ENCODE measurements at regions not wholly inside any gene's neighbourhood (a gene's known extent, or its start where the extent isn't known, plus 50 kb on each side); places are given as distances from the start of the nearest gene placed in this dataset.
"Not testable (repeated sequence)": the region's sequence is repeated elsewhere in the genome, so short reads cannot be mapped to it uniquely, and the experiment has no call there.

DNA sequence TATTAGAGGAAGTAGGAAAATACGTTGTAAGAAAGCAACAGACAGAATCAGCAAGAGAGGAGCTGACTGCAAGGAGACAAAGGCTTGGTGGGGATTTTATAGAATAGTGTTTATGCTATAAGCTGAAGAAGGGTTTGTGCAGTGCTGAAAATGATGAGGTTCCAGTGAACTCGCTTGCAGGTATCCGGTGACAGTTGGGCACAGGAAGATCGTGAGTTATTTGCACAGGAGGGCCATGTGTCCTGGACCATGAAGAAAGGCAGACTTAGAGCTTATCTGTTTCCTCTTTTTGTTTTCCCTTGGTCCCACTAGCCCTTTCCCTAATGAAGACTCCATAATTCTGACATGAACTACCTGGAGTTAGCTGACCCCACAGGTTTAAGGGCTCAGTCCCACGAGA, 61.4 kb downstream of the NXNL2 start:
- no peak for FAIRE-seq
- DNase-seq (ENCODE audit: insufficient read length, low spot score) = no peak

DNA sequence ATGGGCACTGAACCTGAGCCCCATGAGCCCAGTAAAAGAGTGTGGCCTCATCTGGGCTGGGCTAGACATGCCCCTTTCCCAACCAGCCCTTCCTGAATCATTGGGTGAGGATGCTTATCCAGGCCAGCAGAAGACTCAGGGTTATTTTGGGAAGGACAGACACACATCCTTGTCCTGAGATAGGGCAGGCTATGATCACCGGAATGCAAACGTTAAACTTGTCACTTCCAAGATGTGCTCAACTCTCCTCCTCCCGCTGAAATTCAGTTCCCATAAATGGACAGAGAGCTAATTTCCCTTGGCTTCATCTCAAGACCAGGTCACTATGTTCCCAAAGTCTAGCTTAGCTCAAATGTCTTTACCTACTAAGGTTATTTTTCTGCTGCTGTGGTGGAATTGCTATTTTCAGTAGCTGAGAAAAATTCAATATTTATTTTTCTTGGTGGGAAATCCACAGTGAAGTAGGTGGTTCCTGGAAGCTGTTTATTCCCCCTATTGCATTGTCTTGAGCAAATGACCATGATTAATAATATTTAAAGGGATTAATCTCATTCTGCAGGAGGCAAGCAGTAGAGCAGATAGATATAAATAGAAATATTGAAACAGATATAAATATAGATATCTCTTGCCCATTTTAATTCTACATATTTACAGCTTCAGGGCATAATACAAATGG, 70.0 kb downstream of the NXNL2 start:
- no peak for FAIRE-seq
- DNase-seq (ENCODE audit: insufficient read length, low spot score) = no peak

GRCh38 chr9:88605512-88606362, 70.8 kb downstream of the NXNL2 start:
- no peak for DNase-seq (ENCODE audit: insufficient read length, low spot score)
- no peak for FAIRE-seq

DNA sequence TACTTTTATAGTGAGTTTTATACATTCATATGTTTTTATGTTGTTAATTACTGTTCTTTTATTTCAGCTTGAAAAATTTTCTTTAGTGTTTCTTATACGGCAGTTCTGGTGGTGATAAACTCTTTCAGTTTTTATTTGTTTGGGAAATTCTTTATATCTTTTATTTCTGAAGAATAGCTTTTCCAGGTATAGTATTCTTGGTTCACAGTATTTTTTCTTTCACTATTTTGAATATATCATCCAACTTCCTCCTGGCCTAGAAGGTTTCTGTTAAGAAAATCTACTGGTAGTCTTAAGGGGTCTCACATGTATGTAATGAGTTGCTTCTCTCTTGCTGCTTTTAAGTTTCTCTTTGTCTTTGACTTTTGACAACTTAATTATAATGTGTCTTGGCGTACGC, 79.4 kb downstream of the NXNL2 start:
- FAIRE-seq = no peak
- DNase-seq (ENCODE audit: insufficient read length, low spot score) = no peak

- FAIRE-seq (no peak), DNase-seq (ENCODE audit: insufficient read length, low spot score) (no peak)
These were observed 88.7 kb downstream of the NXNL2 start for GRCh38 chr9:88623698-88624097.

DNA sequence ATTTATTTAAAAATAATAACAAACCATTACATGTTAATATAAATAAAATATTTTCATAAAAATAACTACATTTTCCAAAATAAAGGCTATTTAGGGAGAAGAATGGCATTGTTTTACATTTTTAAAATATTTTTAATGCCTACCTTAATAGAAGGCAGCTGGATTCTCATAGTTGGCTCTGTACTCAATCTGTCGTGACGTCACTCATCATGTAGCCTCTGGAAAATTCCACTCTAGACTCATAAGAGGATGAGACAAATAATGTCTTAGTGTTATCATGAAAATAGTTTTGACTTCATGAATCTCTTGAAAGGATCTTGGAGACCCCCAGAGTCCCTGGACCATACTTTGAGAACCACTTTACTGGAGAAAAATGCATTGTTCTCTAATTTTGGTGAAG, 93.1 kb downstream of the NXNL2 start:
- DNase-seq (ENCODE audit: insufficient read length, low spot score) = no peak
- FAIRE-seq = no peak

DNA sequence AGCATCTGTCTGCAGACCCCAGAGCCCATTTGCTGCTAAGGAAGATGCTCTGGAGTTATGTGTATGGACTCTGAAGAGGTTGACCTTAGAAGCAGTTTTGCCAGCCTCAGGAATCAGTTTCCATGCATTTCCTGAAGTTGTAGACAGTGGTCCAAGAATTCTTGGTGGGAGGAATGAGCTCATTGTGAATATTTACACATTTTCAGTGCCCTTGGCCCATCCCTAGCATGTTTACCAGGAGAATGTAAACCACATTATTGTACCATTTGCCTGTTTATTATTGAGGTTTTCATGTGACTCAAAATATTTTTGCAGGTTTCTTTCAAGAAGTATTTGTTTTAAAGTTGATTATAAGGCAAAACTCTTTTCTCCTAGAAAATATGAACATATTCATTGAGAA, 93.8 kb downstream of the NXNL2 start:
- DNase-seq (ENCODE audit: insufficient read length, low spot score) (no peak), FAIRE-seq (no peak)

DNA sequence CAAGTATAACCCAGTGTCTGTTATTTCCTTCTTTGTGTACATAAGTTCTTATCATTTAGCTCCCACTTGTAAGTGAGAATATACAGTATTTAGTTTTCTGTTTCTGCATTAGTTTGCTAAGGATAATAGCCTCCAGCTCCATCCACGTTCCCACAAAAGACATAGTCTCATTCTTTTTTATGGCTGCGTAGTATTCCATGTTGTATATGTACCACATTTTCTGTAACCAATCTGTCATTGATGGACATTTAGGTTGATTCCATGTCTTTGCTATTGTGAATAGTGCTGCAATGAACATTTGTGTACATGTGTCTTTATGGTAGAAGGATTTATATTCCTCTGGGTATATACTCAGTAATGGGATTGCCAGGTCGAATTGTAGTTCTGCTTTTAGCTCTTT, 95.6 kb downstream of the NXNL2 start:
- not testable (repeated sequence) for FAIRE-seq; DNase-seq (ENCODE audit: insufficient read length, low spot score)

DNA sequence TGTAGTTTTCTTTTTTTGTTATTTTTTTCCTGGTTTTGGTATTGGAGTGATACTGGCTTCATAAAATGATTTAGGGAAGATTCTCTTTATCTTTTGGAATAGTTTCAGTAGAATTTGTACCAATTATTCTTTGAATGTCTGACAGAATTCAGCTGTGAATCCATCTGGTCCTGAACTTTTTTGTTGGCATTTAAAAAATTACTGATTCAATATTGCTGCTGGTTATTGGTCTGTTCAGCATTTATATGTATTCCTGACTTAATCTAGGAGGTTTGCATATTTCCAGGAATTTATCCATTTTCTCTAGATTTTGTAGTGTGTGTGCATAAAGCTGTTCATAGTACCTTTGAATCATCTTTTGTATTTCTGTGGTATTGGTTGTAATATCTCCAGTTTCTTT, 100.2 kb downstream of the NXNL2 start:
- FAIRE-seq = no peak
- no peak for DNase-seq (ENCODE audit: insufficient read length, low spot score)

- DNase-seq (ENCODE audit: insufficient read length, low spot score) (no peak), FAIRE-seq (no peak)
These were observed 106.7 kb downstream of the NXNL2 start for GRCh38 chr9:88641456-88642240.

- DNase-seq (ENCODE audit: insufficient read length, low spot score) = no peak
- no peak for FAIRE-seq
These were observed 107.4 kb downstream of the NXNL2 start for GRCh38 chr9:88642336-88642735.

GRCh38 chr9:88643931-88644330, 109.0 kb downstream of the NXNL2 start:
- FAIRE-seq = no peak

DNA sequence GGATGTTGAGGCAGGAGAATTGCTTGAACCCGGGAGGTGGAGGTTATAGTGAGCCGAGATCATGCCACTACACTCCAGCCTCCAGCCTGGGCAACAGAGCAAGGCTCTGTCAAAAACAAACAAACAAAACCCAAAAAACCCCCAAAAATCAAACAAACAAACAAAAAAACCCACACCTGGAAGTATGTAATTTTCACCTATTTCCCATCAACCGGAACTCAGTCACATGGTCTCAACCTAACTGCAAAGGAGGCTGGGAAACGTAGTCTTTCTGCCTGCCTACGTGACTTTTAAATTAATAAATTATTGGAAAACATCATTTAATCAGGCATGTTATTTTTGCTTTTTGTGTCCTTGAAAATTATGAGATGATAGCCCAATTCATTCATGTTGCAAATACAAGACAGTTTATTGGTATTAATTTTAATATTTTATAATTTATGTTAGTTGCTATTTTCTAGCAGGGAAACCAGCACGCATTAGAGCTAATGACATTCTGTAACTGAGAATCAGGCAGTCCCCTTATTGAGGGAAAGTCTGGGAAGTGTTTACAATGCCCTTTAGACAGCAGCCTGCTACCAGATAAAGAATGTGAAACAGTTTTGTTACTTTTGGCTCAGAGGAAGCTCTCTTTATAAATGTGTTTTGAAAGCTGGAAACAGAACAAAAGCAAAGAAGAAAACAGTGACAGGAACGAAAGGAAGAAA, 110.3 kb downstream of the NXNL2 start:
- no peak for FAIRE-seq
- no peak for DNase-seq (ENCODE audit: insufficient read length, low spot score)

More at GRCh38 chr9:88643931-88644330, 109.0 kb downstream of the NXNL2 start:
- DNase-seq (ENCODE audit: insufficient read length, low spot score) = no peak

DNA sequence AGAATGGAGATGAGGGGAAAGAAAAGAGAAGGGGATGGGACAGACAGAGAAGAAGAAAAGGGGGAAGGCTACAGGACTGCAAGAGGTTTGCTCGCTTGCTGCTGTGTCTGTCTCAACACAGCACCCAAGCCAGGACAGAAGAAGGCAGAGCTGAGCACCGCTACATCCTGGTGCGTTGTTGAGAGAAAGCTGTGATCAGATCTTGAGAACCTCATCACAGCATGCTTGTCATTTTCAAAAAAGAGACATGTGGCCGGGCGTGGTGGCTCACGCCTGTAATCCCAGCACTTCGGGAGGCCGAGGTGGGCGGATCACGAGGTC, 110.9 kb downstream of the NXNL2 start:
- FAIRE-seq (no peak), DNase-seq (ENCODE audit: insufficient read length, low spot score) (no peak)

GRCh38 chr9:88646539-88647300, 111.7 kb downstream of the NXNL2 start:
- DNase-seq (ENCODE audit: insufficient read length, low spot score) = no peak
- FAIRE-seq = no peak

GRCh38 chr9:88651682-88652633, 117.0 kb downstream of the NXNL2 start:
- peak; percentile 78 for DNase-seq (ENCODE audit: insufficient read length, low spot score)
- FAIRE-seq = no peak

- DNase-seq (ENCODE audit: insufficient read length, low spot score) (no peak), FAIRE-seq (no peak)
These were observed 117.9 kb downstream of the NXNL2 start for GRCh38 chr9:88652876-88653275.

- no peak for DNase-seq (ENCODE audit: insufficient read length, low spot score)
- FAIRE-seq = no peak
These were observed 118.4 kb downstream of the NXNL2 start for GRCh38 chr9:88653406-88653805.

DNA sequence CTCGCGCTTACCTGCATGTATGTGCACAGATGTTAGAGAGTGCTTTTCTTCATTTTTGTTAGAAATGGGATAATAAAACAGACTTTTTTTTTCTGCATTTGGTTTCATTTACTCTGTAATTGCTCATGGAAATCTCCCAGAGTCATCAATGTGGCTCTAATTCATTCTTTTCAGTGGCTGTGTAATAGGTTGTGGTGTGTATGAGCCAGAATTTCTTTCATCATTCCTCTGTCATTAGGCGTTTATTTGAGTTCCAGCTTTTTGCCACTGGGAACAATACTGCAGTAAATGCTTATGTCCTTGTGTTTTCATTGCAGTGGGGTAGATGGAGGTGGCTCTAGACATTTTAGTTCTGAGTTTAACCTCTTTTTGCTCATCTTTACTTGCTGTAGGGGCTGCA, 118.9 kb downstream of the NXNL2 start:
- no peak for FAIRE-seq
- no peak for DNase-seq (ENCODE audit: insufficient read length, low spot score)
